CD1c-positive myeloid dendritic cell (primary cell): ENCODE measurements at regions not wholly inside any gene's neighbourhood (a gene's known extent, or its start where the extent isn't known, plus 50 kb on each side); places are given as distances from the start of the nearest gene placed in this dataset.

Source experiments
- DNase-seq: peaks from one replicate; pipeline ENCODE4 v3.0.0-alpha.2; 2016; ENCODE audit errors: extremely low spot score

DNA sequence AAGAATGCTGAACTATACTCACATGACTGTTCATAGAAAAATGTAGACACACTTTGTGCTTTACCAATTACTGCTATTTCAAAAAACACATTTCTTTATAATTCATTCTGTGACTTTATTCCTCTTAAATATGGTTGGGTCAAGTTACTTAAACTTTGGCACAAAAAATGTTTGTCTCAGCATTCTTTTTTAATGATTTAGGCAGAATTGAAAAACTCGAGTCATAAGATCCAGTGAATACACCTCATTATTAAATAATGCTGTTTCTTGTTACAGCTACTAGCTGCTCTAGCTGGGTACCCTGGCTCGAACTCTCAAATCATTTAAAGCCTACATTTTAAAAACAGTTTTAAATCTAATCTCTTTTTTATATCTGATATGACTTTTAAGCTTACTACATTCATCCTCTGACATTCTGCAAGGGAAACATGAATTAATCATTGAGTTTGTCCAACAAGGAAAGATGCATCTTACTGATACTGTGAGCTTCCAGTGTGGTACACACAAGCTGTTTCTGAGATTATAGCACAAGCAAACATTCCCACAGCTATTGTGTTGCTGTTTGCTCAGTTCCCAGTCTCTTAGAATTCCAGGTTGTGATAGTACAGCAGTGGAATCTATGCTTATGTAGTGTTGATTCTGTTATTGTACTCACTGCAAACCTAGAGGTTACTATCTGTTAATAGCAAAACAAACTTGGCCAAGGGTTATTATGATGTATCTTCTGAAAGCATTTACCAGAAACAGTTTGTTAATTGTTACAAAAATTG is 746.5 kb downstream of the USP25 start:
- DNase-seq = no peak

DNA sequence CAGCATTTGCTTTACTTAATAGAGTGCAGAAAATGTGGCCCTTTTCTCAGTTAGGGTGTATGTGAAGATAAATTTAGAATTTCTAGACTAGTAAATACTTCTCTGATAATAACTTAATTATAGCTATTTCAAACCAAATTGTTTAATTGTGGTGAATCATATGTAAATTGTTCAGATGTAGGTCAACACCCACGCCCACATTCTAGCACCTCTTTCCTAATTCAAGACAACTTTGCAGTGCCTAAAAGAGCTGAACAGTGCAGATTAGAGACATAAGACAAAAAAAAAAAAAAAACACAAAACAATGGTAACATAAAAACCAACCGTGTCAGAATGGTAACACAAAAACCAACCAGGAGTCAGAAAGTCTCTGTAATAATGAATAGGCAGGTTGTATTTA is 758.3 kb downstream of the USP25 start:
- no peak for DNase-seq

DNA sequence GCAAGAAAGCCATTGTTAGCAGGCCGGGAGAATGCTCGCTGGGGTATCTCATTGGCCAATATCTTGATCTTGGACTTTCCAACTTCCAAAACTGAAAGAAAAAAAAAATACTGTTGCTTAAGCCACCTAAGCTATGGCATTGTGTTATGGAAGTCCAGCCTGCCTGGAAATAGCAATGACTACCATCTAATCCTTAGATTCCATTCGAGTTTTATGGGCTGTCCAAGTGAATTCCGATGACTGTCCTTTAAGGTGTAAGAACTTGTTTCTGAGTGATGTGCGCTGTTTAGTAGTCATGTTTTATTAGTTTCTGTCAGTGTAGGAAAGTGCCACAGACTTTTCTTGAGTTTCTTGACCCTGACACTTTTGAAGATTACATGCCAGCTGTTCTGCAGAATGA is 762.6 kb downstream of the USP25 start:
- no peak for DNase-seq

GRCh38 chr21:16492892-16493291 is 763.1 kb downstream of the USP25 start:
- no peak for DNase-seq

DNA sequence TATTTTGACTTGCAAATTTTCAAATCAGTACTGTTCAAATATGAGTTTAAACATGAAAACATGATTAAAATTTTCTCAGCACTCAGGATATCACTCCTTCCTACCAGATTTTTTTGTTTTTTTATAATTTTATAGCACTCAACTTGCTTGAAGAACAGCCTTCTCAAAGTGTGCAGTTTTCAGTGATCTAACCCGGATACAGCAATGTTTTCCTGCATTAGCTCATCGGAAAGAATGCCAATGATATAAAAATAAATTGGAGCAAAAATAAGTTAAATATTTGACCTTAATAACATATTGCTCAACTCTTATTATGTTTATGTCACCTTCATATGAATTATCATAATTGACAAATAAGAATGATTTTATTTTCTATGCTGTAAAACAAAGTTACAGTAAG is 766.8 kb downstream of the USP25 start:
- DNase-seq = no peak

DNA sequence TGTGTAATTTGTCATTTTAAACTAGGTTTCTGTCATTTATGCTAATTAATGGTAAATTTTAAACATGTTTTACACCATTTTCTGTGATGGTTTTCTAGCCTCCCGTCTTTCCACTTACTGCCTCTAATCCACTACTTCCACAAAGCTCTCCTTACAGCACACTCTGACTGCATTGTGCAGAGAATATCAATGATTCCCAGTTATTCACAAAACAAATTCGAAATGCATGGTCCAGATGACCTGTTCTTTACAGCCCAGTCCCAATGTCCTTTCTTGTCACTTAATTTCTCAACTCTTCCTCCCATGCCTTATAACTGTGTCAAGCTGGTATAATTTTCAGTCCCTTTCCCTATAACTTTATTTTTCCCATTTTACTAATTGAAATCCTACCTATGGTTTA is 770.5 kb downstream of the USP25 start:
- no peak for DNase-seq

GRCh38 chr21:16502273-16502672 is 772.5 kb downstream of the USP25 start:
- DNase-seq = no peak

DNA sequence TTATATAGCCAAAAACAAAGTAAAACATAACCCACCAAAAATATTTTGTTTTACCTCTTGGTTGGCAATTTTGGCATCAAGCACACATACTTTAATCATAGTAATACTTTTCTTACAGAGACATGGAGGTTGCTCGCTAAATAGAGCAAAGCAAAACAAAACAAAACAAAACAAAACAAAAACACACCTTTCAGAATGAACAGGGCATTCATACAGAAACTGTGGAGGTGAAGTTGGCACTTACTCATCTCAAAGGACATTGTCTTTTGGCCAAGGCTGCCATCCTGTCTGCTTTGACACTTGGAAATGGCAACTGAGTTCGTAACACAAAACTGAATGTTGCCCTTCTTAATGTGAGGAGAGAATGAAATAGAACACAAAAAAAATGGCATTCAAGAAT is 773.1 kb downstream of the USP25 start:
- no peak for DNase-seq

- no peak for DNase-seq
Measured at GRCh38 chr21:16504281-16504680, 774.5 kb downstream of the USP25 start.

- DNase-seq = no peak
Measured at GRCh38 chr21:16504766-16505165, 775.0 kb downstream of the USP25 start.

- DNase-seq = no peak
Measured at GRCh38 chr21:16509476-16509875, 779.7 kb downstream of the USP25 start.

DNA sequence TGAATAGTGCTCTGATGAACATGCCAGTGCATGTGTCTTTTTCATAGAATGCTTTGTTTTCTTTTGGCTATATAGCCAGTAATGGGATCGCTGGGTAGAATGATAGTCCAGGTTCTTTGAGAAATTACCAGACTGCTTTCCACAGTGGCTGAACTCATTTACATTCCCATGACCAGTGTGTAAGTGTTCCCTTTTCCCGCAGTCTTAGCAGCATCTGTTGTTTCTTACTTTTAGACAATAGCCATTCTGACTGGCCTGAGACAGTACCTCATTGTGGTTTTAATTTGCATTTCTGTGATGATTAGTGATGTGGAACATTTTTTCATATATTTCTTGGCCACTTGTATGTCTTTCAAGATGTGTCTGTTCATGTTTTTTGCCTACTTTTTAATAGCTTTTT is 784.5 kb downstream of the USP25 start:
- DNase-seq = no peak

DNA sequence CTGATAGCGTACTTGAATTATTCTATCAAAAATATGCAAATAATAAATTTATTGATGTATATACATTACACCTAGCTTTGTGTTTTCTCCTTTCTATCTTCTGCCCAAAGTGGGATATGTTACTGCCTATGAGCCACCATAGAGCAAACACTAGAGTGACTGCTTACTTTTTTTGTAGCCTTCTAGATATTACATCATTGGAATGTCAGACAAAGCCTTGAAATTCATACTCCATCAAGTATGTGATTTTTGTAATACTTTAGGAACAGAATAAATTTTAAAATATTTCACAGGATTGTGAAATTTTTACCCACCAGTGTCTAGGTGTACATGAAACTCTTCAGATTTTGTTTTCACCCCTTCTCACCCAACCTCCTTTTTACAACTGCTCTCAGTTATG is 787.6 kb downstream of the USP25 start:
- DNase-seq = no peak

DNA sequence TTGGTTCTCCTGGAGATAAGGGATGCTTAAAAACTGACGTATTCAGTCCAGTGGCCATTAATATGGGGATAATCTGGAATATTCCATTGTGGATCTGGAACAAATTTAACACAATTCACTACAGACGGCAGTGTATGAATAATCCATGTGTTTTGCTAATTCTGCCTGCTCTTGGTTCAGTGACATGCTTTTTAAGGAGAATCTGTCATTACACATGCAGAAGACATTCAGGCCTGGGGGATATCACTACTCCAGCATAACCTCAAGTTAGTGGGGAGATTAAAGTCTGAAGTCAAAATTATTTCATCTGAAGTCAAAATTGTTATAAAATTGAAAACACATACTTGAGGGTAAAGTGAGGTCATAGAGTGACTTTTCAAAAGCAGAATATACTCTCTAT is 789.3 kb downstream of the USP25 start:
- DNase-seq = no peak

GRCh38 chr21:16519644-16520043 is 789.9 kb downstream of the USP25 start:
- no peak for DNase-seq

DNA sequence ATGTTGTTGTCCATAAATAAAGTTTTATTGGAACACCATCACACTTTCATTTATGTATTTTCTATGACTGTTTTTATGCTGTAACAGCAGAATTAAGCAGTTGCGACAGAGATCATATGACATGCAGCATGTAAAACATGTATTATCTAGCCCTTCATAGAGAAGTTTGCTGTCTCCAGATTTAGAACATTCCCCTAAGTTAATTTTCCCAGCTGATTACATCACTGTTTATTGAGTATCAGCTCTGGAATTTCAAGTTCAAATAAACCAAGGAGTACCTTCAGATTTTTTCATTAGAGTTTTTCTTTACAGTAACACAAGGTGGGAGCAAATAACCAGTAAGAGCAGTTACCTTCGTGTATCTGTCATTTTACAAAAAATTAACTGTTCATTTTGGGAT is 792.8 kb downstream of the USP25 start:
- DNase-seq = no peak

DNA sequence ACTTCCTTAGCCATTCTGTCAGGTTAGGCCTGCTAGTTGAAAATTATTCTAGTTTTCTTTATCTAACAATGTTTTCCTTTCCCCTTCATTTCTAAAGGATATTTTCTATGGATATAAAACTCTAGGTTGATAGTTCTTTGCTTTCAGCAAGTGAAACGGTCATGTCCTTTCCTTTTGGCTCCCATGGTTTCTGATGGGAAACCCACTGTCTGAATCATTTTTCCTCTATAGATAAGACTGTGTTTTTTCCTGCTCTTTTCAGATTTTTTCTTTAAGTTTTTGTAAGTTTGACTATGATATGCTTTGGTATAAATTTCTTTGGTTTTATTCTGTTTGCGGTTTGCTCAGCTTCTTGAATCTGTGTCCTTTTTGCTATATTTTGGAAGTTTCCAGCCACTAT is 800.9 kb downstream of the USP25 start:
- DNase-seq = no peak

GRCh38 chr21:16532840-16533239 is 803.1 kb downstream of the USP25 start:
- DNase-seq = no peak

- no peak for DNase-seq
Measured at GRCh38 chr21:16533692-16534407, 804.1 kb downstream of the USP25 start.

DNA sequence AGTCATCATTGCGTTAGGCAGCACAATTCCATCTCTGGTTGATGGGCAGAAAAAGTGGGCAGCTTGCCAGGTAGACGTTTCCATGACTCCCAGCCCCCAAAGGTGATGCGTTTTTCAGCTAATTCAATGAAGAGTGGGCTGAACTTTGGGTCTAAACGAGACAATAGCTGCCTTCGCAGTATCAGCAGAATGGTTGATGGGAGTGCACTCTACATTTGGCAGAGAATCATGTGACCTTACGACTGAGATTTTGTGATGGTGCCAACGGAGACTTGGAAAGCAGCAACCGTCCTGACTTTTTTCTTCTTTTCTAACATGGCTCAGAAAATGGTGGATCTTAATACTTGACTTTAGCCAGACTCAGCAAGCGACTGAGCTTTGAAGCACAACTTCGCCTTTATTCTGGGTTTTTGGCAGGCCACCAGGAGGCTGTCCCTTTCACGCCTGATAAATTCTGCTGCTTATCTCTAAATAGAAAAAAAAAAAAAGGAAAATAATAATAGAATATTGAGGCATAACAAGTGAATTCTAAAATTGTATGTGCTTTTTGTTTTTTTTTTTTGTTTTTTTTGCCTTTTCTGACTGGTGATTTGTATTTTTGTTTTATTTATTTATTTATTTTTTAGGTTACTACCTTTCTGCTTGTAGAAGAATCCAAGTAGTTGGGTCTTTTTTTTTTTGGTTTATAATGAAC is 804.8 kb downstream of the USP25 start:
- DNase-seq = no peak

DNA sequence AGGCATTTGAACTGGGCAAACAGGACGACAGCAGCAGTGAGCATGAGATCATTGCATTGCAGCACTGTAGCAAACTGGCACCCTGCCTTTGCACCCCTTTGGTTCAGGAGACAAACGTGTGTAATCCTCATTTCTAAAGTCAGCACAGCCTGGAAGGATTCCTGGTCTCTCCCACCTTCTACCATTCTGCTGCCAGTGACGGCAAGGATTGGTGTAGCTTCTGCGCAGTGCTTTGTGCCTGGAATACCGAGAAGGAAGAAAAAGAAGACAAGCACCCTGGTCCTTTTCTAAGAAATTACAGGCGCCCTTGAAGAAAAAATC is 805.3 kb downstream of the USP25 start:
- no peak for DNase-seq

- DNase-seq = no peak
Measured at GRCh38 chr21:16535626-16536025, 805.8 kb downstream of the USP25 start.

DNA sequence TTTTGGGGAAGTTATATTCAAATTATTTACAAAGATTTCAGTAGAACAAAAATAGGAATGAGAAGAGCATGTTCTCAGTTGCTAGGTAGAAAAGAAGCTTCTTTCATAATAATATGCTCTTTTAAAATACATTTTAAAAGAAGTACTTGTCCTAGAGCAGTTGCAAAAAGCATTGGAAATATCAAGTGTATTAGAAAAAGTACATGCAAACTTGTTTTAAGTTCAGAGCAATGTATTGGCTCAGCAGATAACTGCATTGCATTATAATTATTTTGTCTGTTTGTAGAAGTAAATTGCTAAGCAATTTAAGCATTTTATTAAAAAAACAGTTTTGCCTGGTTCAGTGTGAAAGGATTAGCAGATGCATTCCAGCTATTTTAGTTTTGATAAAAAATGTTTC is 806.4 kb downstream of the USP25 start:
- DNase-seq = no peak
